Fibroblast of skin of right biceps (primary cell): ENCODE measurements at regions not wholly inside any gene's neighbourhood (a gene's known extent, or its start where the extent isn't known, plus 50 kb on each side); places are given as distances from the start of the nearest gene placed in this dataset.

Experiments used
- DNase-seq: peaks from one replicate; pipeline ENCODE4 v3.0.0-alpha.2; 2013

GRCh38 chr6:14807971-14808370, 437.9 kb upstream of the JARID2 start:
- no peak for DNase-seq

- no peak for DNase-seq
Measured at GRCh38 chr6:14810021-14810420, 435.8 kb upstream of the JARID2 start.

- peak; percentile 90 for DNase-seq
Measured at GRCh38 chr6:14811775-14812428, 434.0 kb upstream of the JARID2 start.

GRCh38 chr6:14814016-14814415, 431.9 kb upstream of the JARID2 start:
- DNase-seq: no peak

GRCh38 chr6:14816116-14816859, 429.6 kb upstream of the JARID2 start:
- DNase-seq: peak; percentile 45

- no peak for DNase-seq
Measured at GRCh38 chr6:14817074-14817473, 428.8 kb upstream of the JARID2 start.

GRCh38 chr6:14818422-14818884, 427.4 kb upstream of the JARID2 start:
- no peak for DNase-seq

- DNase-seq: no peak
Measured at GRCh38 chr6:14819001-14819400, 426.9 kb upstream of the JARID2 start.

GRCh38 chr6:14819840-14820420, 425.9 kb upstream of the JARID2 start:
- DNase-seq: no peak

GRCh38 chr6:14822012-14822553, 423.8 kb upstream of the JARID2 start:
- DNase-seq: no peak

GRCh38 chr6:14822679-14823078, 423.2 kb upstream of the JARID2 start:
- peak; percentile 84 for DNase-seq

GRCh38 chr6:14824060-14824459, 421.8 kb upstream of the JARID2 start:
- no peak for DNase-seq

- DNase-seq: peak; percentile 47
Measured at GRCh38 chr6:14824484-14825275, 421.2 kb upstream of the JARID2 start.

GRCh38 chr6:14826456-14826855, 419.4 kb upstream of the JARID2 start:
- no peak for DNase-seq

- DNase-seq: no peak
Measured at GRCh38 chr6:14827354-14827753, 418.5 kb upstream of the JARID2 start.

GRCh38 chr6:14828201-14828611, 417.7 kb upstream of the JARID2 start:
- no peak for DNase-seq

GRCh38 chr6:14831070-14831469, 414.8 kb upstream of the JARID2 start:
- no peak for DNase-seq

GRCh38 chr6:14831937-14832336, 413.9 kb upstream of the JARID2 start:
- DNase-seq: no peak

GRCh38 chr6:14832427-14832826, 413.4 kb upstream of the JARID2 start:
- no peak for DNase-seq

- no peak for DNase-seq
Measured at GRCh38 chr6:14834851-14835530, 410.9 kb upstream of the JARID2 start.

GRCh38 chr6:14837435-14837834, 408.4 kb upstream of the JARID2 start:
- no peak for DNase-seq

- DNase-seq: no peak
Measured at GRCh38 chr6:14838133-14838583, 407.7 kb upstream of the JARID2 start.
